Stimulated activated CD8-positive, alpha-beta memory T cell treated with anti-CD3 and anti-CD28 coated beads, Interleukin-4, amount 100 ng/mL, for 24 hours (primary cell): ENCODE measurements at regions not wholly inside any gene's neighbourhood (a gene's known extent, or its start where the extent isn't known, plus 50 kb on each side); places are given as distances from the start of the nearest gene placed in this dataset.

Experiments
- DNase-seq: peaks from one replicate; pipeline ENCODE4 v3.0.0-alpha.2; 2020; ENCODE audit warnings: low read depth

GRCh38 chr9:89864731-89865130, 259.9 kb downstream of the GADD45G start:
- no peak for DNase-seq

DNA sequence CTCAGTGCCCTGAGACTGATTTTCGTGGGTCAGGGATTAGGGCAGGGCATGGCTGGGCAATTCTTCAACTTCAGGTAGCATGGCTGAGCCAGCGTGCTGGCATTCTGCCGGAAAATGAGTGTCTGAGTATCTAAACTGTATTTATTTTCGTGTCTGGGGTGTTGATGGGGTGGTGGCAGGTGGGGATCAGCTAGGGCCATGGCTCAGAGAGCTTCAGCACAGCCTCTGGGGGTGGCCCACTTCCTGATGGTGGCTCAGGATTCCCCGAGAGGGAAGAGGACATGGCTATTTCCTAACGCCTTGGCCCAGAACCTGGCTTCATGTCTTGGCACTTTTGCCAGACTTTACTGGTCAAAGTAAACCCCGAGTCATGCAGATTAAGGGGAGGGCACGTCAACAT, 260.5 kb downstream of the GADD45G start:
- DNase-seq: no peak

- no peak for DNase-seq
Observed at GRCh38 chr9:89865981-89866380, 261.2 kb downstream of the GADD45G start.

DNA sequence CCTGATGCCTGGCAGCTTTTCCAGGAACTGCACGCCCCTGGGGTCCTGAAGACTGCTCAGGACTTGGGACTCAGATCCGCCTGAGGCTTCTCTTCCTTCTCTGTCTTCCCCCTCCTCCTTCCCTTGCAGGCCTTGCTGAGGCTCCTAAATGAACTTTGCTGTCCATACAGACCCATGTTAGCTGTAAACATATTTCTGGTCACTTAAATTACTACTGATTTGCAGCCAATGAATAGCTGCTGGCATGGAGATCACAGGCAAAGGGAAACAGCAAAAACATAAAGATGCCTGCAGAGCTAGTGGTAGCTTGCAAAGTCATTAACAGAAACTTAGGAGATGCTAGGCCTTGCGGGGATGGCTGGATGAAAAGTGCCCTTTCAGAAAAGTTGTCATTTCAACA, 261.9 kb downstream of the GADD45G start:
- DNase-seq: no peak

GRCh38 chr9:89868100-89868499, 263.3 kb downstream of the GADD45G start:
- DNase-seq: no peak

GRCh38 chr9:89869793-89870580, 265.2 kb downstream of the GADD45G start:
- no peak for DNase-seq

GRCh38 chr9:89871871-89872331, 267.1 kb downstream of the GADD45G start:
- DNase-seq: no peak

DNA sequence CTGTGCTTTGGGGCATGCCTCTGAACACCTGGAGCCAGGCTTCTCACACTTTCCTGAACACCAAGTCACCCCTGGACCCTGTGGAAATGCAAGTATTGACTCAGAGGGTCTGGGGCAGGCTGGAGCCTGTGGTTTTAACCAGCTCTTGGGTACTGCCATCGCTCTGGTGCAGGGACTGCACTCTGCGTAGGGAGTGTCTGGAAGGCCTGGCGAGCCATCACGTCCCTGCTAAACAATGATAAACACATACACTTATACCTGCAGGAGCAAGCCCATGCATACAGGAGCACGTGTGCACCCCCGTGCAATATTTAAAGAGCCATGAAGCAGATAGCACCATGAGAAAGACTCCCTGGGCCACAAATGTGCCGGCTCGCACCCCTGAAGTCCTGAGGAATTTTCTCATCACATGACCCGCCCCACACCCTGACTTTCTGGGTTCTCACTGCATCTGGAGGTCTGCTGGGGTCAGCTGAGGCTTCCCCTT, 267.7 kb downstream of the GADD45G start:
- DNase-seq: no peak

DNA sequence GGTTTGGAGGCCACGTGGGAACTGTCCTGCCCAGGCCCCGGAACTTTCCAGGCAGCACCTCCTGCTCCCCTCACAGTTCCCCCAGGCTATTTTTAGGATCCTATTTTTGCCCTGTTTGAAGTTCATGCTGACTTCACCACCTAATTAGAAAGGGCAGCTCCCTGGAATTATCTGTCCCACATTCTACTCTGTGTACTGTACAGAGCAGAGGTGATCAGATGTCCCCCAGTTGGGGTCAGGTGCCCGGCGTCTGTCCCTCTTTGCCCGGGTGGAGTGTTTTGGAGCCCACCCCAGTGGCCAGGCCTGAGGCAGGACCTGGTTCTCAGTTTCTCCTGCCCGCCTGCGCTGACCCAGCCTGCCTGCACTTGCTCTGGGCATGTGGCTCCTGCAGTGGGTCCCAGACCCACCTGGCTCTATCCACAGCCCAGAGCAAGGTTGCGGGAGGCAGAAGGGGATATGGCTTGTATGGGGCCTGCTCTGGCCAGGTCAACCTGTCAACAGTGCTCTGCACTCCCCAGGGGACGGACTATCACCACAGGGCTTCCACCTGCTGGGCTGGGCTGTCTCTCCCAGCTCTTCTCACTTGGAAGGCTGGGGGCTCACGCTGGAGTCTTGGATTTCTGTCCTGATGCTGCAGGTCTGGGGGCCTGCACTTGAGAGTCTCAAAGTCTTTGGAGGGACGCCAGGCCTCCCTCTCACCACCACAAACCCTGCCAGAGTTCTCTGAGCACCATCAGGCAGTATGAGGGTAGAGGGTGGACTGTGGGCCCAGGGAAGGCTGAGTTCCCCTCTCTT, 268.3 kb downstream of the GADD45G start:
- DNase-seq: no peak

DNA sequence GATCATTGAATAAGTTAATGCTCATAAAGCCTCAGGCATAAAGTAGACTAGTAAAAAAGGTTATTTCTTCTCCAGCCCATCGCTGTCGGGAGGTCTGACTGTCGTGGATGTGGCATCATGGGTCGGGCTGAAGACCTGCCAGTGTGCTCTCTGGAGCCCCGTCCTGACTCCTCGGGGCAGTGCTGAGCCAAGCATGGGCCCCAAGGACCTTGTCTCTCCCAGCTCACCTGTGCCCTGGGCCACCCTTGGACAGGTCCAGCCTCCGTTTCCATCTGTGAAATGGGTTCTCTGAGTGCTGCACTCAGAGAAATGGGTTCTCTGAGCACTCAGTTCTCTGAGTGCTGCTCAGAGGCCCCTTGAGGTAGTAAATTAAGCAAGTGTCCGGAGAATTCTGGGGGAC, 269.0 kb downstream of the GADD45G start:
- DNase-seq: no peak

DNA sequence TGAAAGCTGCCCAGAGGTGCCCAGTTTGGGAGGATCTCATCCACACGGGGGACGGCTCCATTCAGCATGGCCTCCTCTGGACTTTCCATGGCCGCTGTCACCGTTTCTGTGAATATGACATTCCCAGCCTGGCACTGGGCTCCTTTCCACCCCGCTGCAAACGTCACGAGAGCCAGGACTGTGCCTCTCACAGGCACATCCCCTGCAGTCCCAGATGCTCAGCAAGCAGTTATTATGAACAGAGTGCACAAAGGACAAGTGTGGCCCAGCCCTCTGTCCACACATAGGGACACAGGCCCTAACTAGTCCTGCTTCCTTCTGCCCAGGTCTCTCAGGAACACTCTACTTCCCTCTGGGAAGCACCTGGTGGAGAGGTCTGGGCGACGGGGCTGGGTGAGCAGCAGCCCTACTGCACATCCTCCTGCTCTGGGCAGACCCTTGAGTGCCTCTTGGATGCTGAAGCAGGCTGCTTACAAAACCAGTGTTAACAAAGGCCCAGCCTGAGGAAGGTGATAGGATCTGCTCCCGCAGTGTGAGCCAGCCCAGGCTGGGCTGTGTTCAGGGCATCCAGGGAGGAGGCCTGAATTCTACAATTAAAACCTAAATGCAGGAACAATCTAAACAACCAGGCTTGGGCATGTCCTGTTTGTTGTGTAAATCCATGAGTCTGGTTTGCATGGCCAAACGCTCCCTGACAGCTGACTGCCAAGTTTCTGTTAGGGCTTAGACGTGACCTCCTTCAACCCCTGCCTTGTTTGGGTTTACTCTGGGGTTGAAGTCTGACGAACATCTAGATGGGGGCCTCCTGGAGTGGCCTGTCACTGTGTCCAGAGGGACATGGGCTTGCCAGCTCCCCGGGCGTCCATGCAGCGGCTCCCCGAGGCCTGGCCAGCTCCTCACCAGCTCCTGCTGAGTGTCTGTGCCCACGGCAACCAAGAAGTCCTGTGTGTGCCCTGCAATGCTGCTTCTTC, 269.8 kb downstream of the GADD45G start:
- no peak for DNase-seq

GRCh38 chr9:89877051-89878002, 272.5 kb downstream of the GADD45G start:
- no peak for DNase-seq

GRCh38 chr9:89878003-89878411, 273.2 kb downstream of the GADD45G start:
- no peak for DNase-seq

- DNase-seq: no peak
Observed at GRCh38 chr9:89878687-89879086, 273.9 kb downstream of the GADD45G start.

GRCh38 chr9:89879276-89879675, 274.5 kb downstream of the GADD45G start:
- no peak for DNase-seq

DNA sequence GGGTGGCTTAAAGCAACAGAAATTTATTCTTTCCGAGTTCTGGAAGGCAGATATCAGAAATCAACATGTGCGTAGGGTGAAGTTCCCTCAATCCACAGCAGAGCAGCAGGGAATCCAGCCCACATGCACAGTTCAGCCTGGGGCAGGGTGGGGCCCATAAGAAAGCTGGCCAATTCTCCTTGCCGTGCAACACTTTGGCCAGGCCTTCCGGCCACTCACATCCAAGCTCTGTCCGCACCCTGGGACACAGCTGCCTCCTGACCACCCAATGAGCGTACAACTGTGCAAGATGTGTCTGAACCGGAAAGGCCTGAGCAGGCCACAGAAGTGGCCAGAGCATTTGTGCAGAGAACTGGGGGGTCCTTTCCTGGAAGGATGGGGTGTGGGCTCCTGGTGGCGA, 274.9 kb downstream of the GADD45G start:
- no peak for DNase-seq

DNA sequence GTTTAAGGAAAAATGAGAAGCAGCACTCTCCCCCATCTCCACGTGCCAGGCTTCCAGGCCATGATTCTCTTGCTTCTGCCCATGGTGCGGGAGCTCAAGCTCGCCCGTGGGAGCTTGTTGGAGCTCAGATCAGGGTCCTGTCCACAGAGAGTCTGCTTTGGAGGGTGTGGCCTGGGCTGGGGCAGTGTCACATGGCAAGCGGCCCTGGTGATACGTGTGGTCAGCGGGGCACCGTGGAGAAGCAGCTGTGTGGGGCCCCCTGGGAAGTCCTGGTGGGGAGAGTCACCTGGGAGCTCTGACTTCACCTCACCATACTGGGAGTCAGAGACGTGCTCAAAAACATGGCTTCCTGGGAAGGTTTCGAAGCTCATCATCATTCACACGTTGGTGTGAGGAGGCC, 275.3 kb downstream of the GADD45G start:
- no peak for DNase-seq

DNA sequence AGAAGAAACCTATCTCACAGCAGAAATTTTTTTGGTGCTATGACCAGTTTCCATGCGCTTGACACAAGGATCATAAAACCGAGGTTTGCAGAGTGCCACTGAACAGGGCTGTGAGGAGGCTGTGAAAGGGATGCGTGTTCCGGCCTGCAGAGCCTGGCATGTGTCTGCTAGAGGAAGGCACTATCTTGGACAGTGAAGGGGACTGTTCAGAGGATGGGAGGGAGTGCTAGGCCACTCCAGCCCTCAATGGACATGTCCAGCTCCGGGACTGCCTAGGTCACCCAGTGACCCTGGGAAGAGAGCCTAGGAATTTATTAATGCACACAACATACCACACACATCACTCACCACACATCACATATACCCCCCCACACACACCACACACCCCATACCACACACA, 275.9 kb downstream of the GADD45G start:
- no peak for DNase-seq

DNA sequence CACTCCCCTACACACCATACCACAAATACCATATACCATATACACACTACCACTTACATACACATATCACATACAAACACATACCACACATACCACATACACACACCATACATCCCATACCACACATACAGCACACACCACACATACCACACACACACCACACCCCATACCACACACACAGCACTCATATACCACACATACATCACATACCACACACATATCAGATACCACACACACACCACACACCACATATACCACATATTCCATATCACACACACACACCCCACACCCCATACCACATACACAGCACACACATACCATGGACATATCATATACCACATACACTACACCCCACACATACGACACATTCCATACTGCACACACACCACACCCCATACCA, 276.6 kb downstream of the GADD45G start:
- DNase-seq: no peak

- no peak for DNase-seq
Observed at GRCh38 chr9:89882930-89883361, 278.1 kb downstream of the GADD45G start.
